DMS53 treated with DMSO at 0.1 percent for 48 hours (cell line): ENCODE measurements at regions not wholly inside any gene's neighbourhood (a gene's known extent, or its start where the extent isn't known, plus 50 kb on each side); places are given as distances from the start of the nearest gene placed in this dataset.
"Not testable (repeated sequence)": the region's sequence is repeated elsewhere in the genome, so short reads cannot be mapped to it uniquely, and the experiment has no call there.

Experiments used
- DNase-seq: peaks from one replicate; lab custom pipeline; 2025; ENCODE audit not compliant: unreplicated experiment; lab: John Stamatoyannopoulos, UW

DNA sequence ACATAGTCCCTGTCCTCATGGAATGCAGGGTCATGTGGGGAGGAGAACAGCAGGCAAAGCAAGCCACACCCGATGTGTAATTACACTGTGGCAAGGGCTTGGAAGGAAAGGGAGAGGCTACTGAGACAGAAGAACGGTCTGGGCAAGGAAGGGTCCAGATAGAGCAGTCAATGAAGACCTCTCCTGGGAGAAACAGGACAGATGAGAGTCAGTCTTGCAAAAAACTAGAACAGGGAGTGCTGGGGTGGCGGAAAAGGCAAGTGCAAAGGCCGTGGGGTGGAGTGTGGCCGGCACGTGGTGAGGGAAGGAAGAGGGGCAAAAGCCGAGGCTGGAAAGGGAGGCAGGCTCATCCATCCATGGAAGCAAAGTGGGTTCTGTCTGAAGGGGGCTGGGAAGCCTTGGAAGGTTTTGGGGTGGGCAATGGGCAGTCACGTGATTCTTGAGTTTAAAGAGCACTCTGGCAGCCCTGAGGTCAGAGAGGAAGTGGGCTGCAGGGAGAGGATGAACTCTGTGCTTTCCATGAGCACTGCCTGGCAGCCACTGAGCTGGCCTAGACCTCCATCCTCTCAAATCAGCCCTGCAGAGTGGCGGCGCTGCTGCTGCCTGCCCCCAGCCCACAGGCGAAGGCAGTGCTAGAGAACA lies 182.2 kb downstream of the INHBB start:
- no peak for DNase-seq

GRCh38 chr2:120528693-120529076 lies 182.7 kb downstream of the INHBB start:
- DNase-seq, result no peak

DNA sequence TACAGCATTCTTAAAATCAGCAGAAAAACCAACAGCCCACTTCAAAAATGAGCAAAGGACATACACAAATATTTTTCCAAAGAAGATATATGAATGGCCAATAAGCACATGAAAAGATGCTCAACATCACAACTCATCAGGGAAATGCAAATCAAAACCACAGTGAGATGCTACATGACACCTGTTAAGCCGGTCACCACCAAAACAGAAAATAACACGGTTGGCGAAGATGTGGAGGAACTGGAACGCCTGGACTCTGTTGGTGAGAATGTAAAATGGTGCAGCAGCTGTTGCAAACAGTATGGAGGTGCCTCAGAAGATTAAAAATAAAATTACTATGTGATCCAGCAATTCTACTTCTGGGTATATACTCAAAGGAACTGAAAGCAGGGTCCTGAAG lies 184.8 kb downstream of the INHBB start:
- DNase-seq, result no peak

GRCh38 chr2:120531365-120531764 lies 185.4 kb downstream of the INHBB start:
- no peak for DNase-seq

DNA sequence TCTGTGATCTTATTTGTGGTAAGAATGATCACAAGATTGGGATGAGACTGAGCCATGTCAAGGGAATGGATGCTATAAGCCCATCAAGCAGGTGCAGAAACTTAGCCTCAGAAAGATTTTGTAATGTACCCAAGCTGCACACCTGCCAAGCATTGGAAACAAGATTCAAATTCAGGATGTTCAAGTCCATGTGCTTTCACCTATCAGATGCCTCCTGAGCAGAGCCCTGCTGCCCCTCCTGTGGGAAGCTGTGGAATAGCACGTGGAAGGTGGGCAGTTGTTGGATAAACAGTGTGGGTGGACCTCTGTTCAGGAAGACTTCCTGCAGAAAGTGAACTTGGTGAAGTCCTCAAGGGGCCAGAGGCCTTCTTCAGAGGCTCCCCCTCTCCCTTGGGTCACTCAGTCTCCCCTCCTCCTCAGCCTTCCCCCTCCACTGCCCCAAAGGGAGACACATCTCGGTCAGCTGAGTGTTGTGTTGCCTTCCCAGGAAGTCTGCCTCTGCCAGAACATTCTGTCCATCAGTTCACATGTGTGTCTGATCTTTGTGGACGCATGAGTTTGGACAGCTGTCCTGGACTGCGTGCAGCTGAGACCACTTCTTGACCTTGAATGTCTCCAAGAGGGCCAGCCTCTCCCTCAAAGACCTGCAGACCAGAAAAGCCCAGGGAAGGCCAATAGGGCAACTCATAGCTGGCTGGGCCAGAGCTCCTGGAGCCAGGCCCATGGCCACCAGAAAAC lies 186.1 kb downstream of the INHBB start:
- no peak for DNase-seq

DNA sequence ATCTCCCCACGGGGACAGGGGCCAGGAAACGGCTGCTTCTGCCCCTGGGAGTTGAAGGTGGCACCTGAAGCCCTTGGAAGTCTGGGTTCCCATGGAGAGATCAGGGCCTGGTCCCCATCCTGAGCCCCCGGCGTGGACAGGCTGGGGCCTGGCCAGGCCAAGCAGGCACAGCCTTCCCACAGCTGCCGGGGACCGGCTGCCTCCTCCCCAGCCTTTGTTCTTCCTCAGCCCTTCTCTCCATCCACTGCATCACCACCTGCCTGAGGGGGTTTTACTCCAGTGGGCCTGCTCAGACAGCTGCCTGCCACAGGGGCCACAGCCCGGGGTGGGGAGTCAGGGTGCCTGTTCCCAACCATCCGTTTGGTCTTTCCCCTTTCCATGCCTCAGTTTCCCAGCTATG lies 187.7 kb downstream of the INHBB start:
- DNase-seq, result no peak

DNA sequence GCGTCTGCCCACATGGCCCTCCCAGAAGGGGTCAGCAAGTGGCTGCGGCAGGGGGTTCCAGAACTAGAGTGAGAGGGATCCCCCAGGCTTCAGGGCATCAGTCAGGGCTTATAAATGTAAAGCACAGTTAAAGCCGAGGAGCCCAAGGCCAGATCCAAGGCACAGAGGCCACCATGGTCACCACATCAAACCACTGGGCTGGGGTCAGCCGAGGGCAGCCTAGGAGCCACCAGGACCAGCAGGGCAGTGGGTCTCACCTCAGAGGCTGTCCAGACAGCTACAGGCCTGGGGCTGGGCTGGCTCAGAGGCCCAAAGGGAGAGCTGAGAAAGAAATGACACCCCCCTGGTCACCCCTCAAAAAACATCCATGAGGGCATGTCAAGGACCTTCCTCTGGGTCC lies 188.5 kb downstream of the INHBB start:
- DNase-seq, result no peak

DNA sequence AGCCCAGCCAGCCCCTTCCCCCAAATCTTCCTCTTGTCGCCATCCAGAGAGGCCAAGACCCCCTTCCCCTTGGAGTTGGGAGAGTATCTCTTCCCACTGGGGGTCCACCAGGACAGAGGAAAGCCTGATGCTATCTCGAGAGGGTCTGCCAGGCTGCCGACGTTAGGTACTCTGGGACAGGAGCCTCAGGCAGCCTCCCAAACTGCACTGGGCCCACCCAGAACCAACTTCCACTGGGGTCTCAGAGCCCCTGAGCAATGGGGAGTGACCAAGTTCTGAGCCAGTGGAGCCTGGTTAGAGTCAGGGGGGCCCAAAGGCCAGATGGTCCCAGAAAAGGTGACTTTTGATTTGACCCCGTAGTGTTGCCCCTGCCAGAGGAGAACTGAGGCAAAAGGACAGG lies 189.1 kb downstream of the INHBB start:
- no peak for DNase-seq

DNA sequence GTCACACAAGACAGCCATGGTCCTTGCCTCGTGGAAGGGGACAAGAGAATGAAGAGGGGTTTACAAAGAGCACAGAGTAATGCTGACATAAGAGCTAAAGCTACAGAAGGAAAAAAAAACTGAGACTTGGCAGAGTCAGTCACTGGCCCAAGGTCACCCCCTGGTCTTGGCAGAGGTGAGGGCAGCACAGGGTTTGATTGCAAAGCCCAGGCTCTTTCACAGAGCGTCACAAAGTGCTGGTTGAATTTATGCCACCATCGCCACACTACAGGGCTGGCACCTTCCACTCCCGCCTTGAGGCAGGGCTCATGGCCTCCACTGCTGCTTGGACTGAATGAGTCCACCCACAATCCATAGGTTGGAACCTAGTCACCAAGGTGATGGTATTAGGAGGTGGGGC lies 190.2 kb downstream of the INHBB start:
- no peak for DNase-seq

- DNase-seq, result no peak
Measured at GRCh38 chr2:120538691-120539423, 192.9 kb downstream of the INHBB start.

- DNase-seq, result no peak
Measured at GRCh38 chr2:120539424-120539936, 193.5 kb downstream of the INHBB start.

DNA sequence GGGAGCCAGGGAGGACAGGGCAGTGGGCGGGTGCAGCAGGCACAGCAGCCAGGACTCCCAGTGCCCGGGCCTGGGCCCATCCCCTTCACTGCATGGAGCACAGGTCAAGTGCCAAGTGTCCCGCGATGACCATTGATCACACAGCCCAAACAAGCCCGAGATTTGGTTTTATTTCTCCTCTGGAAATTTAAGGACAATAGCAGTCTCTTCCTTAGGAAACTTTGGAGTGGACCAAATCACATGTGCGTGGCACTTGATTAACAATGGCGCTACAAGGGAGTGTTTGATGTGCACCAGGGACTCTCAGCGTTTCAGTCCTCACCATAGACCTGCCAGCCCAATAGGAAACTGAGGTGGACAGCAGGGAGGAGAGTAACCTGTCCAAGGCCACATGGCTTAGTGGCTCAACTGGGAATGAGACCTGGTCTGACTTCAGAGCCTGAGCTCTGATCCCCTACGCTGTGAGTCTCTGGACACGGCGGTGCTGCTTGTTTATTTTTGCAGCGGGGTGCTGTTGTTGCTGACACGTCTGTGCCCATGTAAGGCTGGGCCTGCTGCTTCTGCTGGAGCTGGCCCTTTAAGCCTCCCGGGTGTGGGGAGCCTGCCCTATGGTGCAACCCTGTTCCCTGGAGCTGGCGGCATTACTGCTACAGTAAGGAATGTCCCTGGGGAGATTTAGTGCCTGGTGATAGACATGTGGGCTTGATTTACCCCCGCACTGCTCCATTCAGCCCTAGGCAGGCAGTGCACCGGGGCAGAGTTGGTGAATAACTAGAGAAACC lies 194.2 kb downstream of the INHBB start:
- DNase-seq, result no peak

DNA sequence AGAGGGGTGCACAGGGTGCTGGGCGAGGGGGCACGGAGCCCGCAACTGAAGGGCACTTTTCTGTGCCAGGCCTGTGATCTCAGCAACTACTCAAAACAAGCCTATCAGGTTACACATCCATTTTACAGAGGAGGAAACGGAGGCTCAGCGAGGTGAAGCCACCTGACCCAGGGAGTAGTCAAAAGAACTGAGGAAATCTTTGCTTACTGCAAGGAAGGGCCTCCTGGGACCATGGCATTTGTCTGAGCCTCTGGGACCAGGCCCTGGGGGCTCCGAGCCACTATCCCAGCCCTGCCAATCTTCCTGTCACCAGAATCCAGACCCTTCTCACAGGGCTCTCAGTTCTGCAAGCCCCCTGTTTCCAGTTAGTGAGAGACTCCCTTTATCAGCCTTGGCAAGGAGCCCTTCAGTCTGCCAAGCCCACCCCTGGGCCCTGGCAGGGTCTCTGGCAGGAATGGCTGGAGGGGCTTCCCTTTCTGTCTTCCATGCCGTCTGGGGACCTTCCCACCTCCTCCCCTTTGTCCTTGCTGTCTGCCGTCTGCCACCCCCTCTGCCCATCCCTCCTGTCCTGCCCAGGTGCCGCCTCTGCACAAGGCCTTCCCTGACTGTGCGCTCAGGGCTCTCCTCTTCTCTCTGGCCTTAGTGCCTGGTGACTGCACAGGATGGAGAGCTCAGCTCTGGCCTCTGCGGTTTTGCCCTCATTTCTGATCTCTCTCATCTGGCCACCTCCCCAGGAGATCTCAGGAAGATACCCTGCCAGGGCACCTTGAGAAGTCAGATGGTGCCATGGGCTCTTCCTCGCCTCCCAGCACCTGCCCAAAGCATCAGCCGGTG lies 194.7 kb upstream of the GLI2 start:
- no peak for DNase-seq

- DNase-seq, result no peak
Measured at GRCh38 chr2:120541553-120541932, 194.1 kb upstream of the GLI2 start.

- DNase-seq, result no peak
Measured at GRCh38 chr2:120541972-120542670, 193.5 kb upstream of the GLI2 start.

- no peak for DNase-seq
Measured at GRCh38 chr2:120542911-120543527, 192.6 kb upstream of the GLI2 start.

GRCh38 chr2:120543899-120544298 lies 191.8 kb upstream of the GLI2 start:
- DNase-seq, result no peak

- no peak for DNase-seq
Measured at GRCh38 chr2:120544522-120544921, 191.1 kb upstream of the GLI2 start.

GRCh38 chr2:120545007-120545406 lies 190.7 kb upstream of the GLI2 start:
- not testable (repeated sequence) for DNase-seq
